GM12891 (cell line): ENCODE measurements at regions not wholly inside any gene's neighbourhood (a gene's known extent, or its start where the extent isn't known, plus 50 kb on each side); places are given as distances from the start of the nearest gene placed in this dataset.

Experiments used
- POLR2A ChIP-seq: IDR thresholded peaks from 2 replicates; pipeline ENCODE4 v1.6.1; 2011; ENCODE audit warnings: low read depth, low read length, control low read depth
- POLR2AphosphoS5 ChIP-seq: IDR thresholded peaks from 2 replicates; pipeline ENCODE4 v1.6.1; 2011; ENCODE audit warnings: low read depth, low read length, control low read depth
- SPI1 ChIP-seq: IDR thresholded peaks from 2 replicates; pipeline ENCODE4 v1.6.1; 2011; ENCODE audit warnings: low read depth, low read length, control low read depth
- TAF1 ChIP-seq: IDR thresholded peaks from 2 replicates; pipeline ENCODE4 v1.6.1; 2011; ENCODE audit warnings: low read depth, low read length, control low read depth

- no peak for TF ChIP-seq SPI1
- TF ChIP-seq POLR2A = no peak
- TF ChIP-seq TAF1 = no peak
- TF ChIP-seq POLR2AphosphoS5 = no peak
These were observed 714.0 kb downstream of the UTRN start for GRCh38 chr6:144999127-144999526.
